Bronchial epithelial cell (primary cell): ENCODE measurements at regions not wholly inside any gene's neighbourhood (a gene's known extent, or its start where the extent isn't known, plus 50 kb on each side); places are given as distances from the start of the nearest gene placed in this dataset.

Source experiments
- DNase-seq: peaks from one replicate; pipeline ENCODE4 v3.0.0-alpha.2; 2010; ENCODE audit warnings: low read depth
- FAIRE-seq: peaks from 2 replicates; lab custom pipeline; 2011; peaks lifted over from hg19 to GRCh38; lab: Jason Lieb, UNC
- H3K27me3 ChIP-seq: 2 replicates; pipeline ENCODE4 v1.5.1; 2011; ENCODE audit warnings: low read length; ENCODE audit not compliant: control insufficient read depth, insufficient read depth
- H3K36me3 ChIP-seq: 2 replicates; pipeline ENCODE4 v1.5.1; 2011; ENCODE audit warnings: low read length; ENCODE audit not compliant: control insufficient read depth, insufficient read depth
- H3K4me3 ChIP-seq: 2 replicates; pipeline ENCODE4 v1.5.1; 2011; ENCODE audit warnings: mild to moderate bottlenecking, low read depth, low read length, control low read depth
- CTCF ChIP-seq: IDR thresholded peaks from 2 replicates; pipeline ENCODE4 v1.5.1; 2011; ENCODE audit warnings: mild to moderate bottlenecking, moderate library complexity, low read length, control low read depth, inconsistent platforms; ENCODE audit not compliant: insufficient read depth, severe bottlenecking

- H3K27me3 ChIP-seq, result no peaks in the 10 kb centered on the region
- TF ChIP-seq CTCF, result no peak
- no peak for FAIRE-seq
Observed at GRCh38 chr21:32112195-32112594, 166.7 kb downstream of the MIS18A start.

GRCh38 chr21:32108566-32108965 lies 170.3 kb downstream of the MIS18A start:
- H3K4me3 ChIP-seq, result no peak overlapping the region
- H3K27me3 ChIP-seq, result no peaks in the 10 kb centered on the region
- TF ChIP-seq CTCF, result no peak
- DNase-seq (no peak), FAIRE-seq (no peak)
- H3K36me3 ChIP-seq, result no peaks in the 10 kb centered on the region

More at GRCh38 chr21:32112195-32112594, 166.7 kb downstream of the MIS18A start:
- no peak overlapping the region for H3K4me3 ChIP-seq
- DNase-seq, result no peak
- no peaks in the 10 kb centered on the region for H3K36me3 ChIP-seq

- no peak for TF ChIP-seq CTCF
- DNase-seq (no peak), FAIRE-seq (peak; percentile 47)
- no peaks in the 10 kb centered on the region for H3K27me3 ChIP-seq
- no peak overlapping the region for H3K4me3 ChIP-seq
- no peaks in the 10 kb centered on the region for H3K36me3 ChIP-seq
Observed at GRCh38 chr21:32103361-32103760, 175.5 kb downstream of the MIS18A start.

GRCh38 chr21:32102426-32102825 lies 176.4 kb downstream of the MIS18A start:
- Histone ChIP-seq H3K27me3 (no peaks in the 10 kb centered on the region), H3K4me3 (no peak overlapping the region), H3K36me3 (no peaks in the 10 kb centered on the region)
- FAIRE-seq, result no peak
- no peak for DNase-seq
- TF ChIP-seq CTCF, result no peak

- DNase-seq, result no peak
- no peak for TF ChIP-seq CTCF
- no peaks in the 10 kb centered on the region for H3K36me3 ChIP-seq
- no peaks in the 10 kb centered on the region for H3K27me3 ChIP-seq
- H3K4me3 ChIP-seq, result no peak overlapping the region
- no peak for FAIRE-seq
Observed at GRCh38 chr21:32101277-32101676, 177.6 kb downstream of the MIS18A start.

GRCh38 chr21:32100423-32100822 lies 178.4 kb downstream of the MIS18A start:
- Histone ChIP-seq H3K36me3 (no peaks in the 10 kb centered on the region), H3K4me3 (no peak overlapping the region), H3K27me3 (no peaks in the 10 kb centered on the region)
- no peak for FAIRE-seq
- TF ChIP-seq CTCF, result no peak
- no peak for DNase-seq
